ENCODE measurements at regions not wholly inside any gene's neighbourhood (a gene's known extent, or its start where the extent isn't known, plus 50 kb on each side); places are given as distances from the start of the nearest gene placed in this dataset.
"Not testable (repeated sequence)": the region's sequence is repeated elsewhere in the genome, so short reads cannot be mapped to it uniquely, and the experiment has no call there.

DNA sequence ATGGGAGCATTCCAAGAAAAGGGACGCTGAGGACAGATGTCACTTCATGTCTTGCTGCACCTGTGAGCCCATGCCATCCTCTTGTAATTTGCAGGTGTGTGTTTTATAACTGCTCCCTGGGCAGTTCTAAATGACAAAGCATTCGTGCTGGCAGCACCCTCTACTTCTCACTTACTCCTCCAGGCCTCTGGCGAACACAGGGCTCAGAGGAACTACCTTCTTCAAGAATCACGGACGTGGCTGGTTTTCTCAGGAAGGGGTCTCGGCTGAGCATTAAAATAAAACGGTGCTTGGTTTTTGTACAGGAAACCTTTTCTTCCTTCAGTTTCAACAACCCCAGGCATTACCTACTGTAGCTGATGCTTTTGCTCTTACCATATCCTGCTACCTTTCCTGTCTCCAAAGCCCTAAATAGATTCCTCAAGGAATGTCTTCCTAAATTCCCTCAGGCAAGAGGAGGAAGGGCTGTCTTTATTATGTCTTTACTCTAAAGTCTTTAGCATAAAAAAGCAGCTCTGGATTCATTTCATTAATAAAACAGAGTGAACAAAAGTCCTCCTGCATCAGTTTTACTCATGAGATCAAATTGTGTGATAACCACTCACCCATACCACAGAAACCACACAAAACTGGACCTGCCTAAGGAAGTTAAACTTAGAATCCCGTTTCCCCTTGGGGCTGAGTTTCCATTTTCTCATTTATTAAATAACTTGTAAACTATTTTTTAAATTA lies 79.0 kb upstream of the MAP10 start:
- no peak for DNase-seq (ENCODE audit: low read depth)

DNA sequence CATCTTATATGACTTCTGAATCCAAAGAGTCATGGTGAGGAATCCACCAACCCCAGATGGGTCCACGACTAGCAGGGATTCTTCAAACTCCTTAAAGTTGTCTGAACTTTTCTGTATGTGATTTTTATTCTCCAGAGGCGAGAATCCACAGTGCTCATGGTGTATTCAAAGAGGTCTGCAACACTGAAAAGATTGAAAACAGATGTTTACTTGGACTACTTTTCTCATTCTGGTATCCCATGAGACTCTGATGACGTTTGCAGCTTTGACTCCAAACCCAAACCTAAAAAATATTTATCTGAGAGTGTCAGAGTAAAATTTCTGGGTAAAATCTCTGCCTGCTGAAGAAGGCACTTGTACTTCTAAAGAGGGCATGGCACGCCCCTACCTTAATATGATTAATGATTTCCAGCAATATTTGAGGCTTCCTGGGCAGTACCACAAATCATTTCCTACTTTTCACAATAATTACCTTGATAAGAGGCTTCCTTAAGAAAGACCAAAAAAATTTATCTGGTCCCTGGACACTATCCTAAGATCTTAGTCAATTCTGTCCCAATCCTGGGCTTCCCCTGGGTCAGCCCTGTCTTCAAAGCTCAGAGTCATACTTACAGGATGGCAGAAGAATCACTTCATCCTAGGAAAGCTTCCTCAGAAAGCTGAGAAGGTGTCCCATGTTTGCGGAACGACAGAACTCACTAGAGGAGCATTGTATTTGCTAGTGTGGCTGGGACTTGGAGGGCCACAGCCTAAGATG lies 76.5 kb upstream of the MAP10 start:
- H3K4me3 ChIP-seq (replicated peaks; ENCODE audit: low read depth, low read length), result no peak overlapping the region
- DNase-seq (ENCODE audit: low read depth), result peak; percentile 9
- no peak for TF ChIP-seq CTCF (IDR thresholded peaks at IDR 0.05; ENCODE audit: low read length, missing control alignments)

More for the DNA sequence above, 79.0 kb upstream of the MAP10 start:
- H3K4me3 ChIP-seq (replicated peaks; ENCODE audit: low read depth, low read length), result no peak overlapping the region
- no peak for TF ChIP-seq CTCF (IDR thresholded peaks at IDR 0.05; ENCODE audit: low read length, missing control alignments)

DNA sequence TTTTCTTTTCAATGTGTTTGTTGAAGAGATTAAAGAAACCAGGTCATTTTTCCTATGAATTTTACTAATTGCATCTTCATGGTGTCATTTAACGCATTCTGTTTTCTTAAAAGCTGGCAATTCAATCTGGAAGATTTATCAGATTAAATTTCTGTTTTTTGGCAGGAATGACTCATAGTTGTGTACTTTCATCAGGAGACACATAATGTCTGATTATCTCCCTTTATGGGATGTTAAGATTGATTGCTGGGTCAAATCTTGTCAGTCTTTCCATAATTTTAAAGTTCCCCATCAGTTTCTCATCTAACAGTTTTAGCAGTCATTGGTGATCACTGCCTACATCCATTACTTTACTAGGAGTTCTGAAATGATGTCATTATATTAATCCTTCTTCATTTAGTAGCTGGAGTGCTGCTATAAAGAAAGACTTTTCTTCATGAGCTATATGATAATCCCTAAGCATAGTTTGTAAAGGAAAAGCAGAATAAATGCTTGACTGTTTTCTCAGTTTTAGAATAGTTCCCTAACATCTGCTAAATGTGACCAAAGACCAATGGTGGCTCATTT lies 72.8 kb upstream of the MAP10 start:
- no peak for TF ChIP-seq CTCF (IDR thresholded peaks at IDR 0.05; ENCODE audit: low read length, missing control alignments)
- no peak overlapping the region for H3K4me3 ChIP-seq (replicated peaks; ENCODE audit: low read depth, low read length)

DNA sequence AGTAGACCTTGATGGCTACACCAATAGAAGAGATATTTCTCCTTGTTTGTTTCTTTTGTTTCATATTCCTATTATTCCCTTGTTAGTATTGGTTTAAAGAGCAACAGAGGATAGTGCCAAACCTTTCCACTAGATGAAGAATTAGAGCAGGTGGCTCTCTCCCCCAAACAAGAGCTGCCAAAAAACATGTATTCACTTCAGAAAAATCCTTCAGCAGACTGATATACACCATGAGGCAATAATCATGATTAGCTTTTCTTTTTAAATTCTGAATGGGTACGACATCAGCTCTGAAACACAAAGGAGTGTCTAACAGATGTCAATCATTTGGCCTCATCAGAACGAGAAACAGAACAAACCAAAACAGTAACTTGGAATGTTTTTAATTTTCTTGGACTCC lies 67.3 kb upstream of the MAP10 start:
- DNase-seq (ENCODE audit: low read depth), result no peak
- TF ChIP-seq CTCF (IDR thresholded peaks at IDR 0.05; ENCODE audit: low read length, missing control alignments), result no peak
- no peak overlapping the region for H3K4me3 ChIP-seq (replicated peaks; ENCODE audit: low read depth, low read length)

More for the DNA sequence above, 72.8 kb upstream of the MAP10 start:
- no peak for DNase-seq (ENCODE audit: low read depth)

DNA sequence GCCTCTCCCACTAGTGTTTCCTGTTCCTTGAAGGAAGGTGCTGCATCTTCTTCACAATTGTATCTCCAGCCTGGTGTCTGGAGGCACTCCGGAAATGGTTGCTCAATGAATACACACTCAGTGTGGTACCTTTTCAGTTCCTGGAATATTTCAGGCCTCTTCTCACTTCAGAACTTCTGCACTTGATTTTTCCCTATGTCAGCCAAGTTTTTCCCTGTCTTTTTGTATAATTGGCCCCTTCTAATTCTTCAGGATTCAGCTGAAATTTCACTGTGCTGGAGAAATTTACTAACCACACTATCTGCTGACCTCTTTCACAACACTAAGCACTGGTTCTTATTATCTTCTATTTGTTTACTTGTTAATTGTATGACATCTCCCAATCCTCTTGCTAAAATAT lies 61.2 kb upstream of the MAP10 start:
- no peak for TF ChIP-seq CTCF (IDR thresholded peaks at IDR 0.05; ENCODE audit: low read length, missing control alignments)
- no peak for DNase-seq (ENCODE audit: low read depth)
- H3K4me3 ChIP-seq (replicated peaks; ENCODE audit: low read depth, low read length), result no peak overlapping the region

DNA sequence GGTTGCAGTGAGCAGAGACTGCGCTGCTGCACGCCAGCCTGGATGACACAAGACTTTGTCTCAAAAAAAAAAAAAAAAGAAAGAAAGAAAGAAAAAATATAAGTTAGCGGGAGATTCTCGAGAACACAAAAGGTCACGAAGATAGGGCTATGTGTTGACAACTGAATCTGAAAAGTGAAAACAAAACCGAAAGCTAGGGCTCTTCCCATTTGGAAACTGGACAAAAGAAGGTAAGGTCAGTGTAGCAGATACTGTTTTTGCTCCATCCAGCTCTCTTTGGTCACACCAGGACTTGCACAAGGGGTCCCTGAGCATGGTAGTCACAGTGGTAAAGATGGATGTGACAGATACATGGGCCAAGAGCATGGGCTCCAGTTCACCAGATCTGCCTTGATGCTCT lies 60.4 kb upstream of the MAP10 start:
- H3K4me3 ChIP-seq (replicated peaks; ENCODE audit: low read depth, low read length), result no peak overlapping the region
- no peak for TF ChIP-seq CTCF (IDR thresholded peaks at IDR 0.05; ENCODE audit: low read length, missing control alignments)
- DNase-seq (ENCODE audit: low read depth), result no peak

GRCh38 chr1:232745698-232746097 lies 59.5 kb upstream of the MAP10 start:
- not testable (repeated sequence) for H3K4me3 ChIP-seq (replicated peaks; ENCODE audit: low read depth, low read length); DNase-seq (ENCODE audit: low read depth)
